SU-DHL-6 (cell line): ENCODE measurements at regions not wholly inside any gene's neighbourhood (a gene's known extent, or its start where the extent isn't known, plus 50 kb on each side); places are given as distances from the start of the nearest gene placed in this dataset.

ENCODE experiments used
- H2AFZ ChIP-seq: fragments of 200-600 bp; sonication (generic); 2 replicates; pipeline ENCODE4 v1.6.1; 2014; ENCODE audit warnings: low read depth, mild to moderate bottlenecking, moderate library complexity, mixed read lengths, antibody characterized with exemption, low read length; ENCODE audit not compliant: severe bottlenecking
- H3F3A ChIP-seq: fragments of 200-600 bp; shearing (Covaris generic); 2 replicates; pipeline ENCODE4 v1.6.0; 2016; ENCODE audit warnings: antibody characterized with exemption, mild to moderate bottlenecking; ENCODE audit not compliant: insufficient read depth
- H3K27ac ChIP-seq: fragments of 200-600 bp; sonication (generic); 2 replicates; pipeline ENCODE4 v1.5.1; 2016; ENCODE audit warnings: low read depth, mild to moderate bottlenecking, low read length, moderate library complexity, mixed read lengths
- H3K27me3 ChIP-seq: fragments of 200-600 bp; sonication (generic), shearing (Covaris generic); 2 replicates; pipeline ENCODE4 v1.6.0; 2014; ENCODE audit warnings: mild to moderate bottlenecking, low read length
- H3K36me3 ChIP-seq: fragments of 200-600 bp; sonication (generic); 2 replicates; pipeline ENCODE4 v1.6.1; 2014; ENCODE audit warnings: mild to moderate bottlenecking, low read length, mixed read lengths
- H3K4me2 ChIP-seq: fragments of 300-600, 200-600 bp; shearing (Covaris generic), sonication (generic); 2 replicates; pipeline ENCODE4 v1.6.0; 2014; ENCODE audit warnings: low read length, low read depth, mild to moderate bottlenecking; ENCODE audit not compliant: poor library complexity, severe bottlenecking
- H3K4me3 ChIP-seq: fragments of 200-600 bp; sonication (generic); 2 replicates; pipeline ENCODE4 v1.5.1; 2014; ENCODE audit warnings: antibody characterized with exemption, low read length, mild to moderate bottlenecking, mixed read lengths; ENCODE audit not compliant: insufficient read depth, poor library complexity, severe bottlenecking
- H3K79me2 ChIP-seq: fragments of 200-600 bp; sonication (generic); 2 replicates; pipeline ENCODE4 v1.6.1; 2014; ENCODE audit warnings: mild to moderate bottlenecking, low read length, moderate library complexity; ENCODE audit not compliant: insufficient read depth
- H3K9ac ChIP-seq: fragments of 200-600 bp; sonication (generic); 2 replicates; pipeline ENCODE4 v1.7.0; 2014; ENCODE audit warnings: mild to moderate bottlenecking, low read length
- H3K9me2 ChIP-seq: fragments of 200-600 bp; sonication (generic); replicated peaks from 2 replicates; pipeline ENCODE4 v1.6.1; 2014; ENCODE audit warnings: low read length; ENCODE audit not compliant: insufficient read depth
- H3K9me3 ChIP-seq: fragments of 200-600 bp; sonication (generic); 2 replicates; pipeline ENCODE4 v1.6.1; 2014; ENCODE audit warnings: low read length, mixed read lengths; ENCODE audit not compliant: insufficient read depth
- H4K20me1 ChIP-seq: fragments of 200-600 bp; sonication (generic); 2 replicates; pipeline ENCODE4 v1.6.1; 2014; ENCODE audit warnings: low read depth, mild to moderate bottlenecking, antibody characterized with exemption, low read length, moderate library complexity, mixed read lengths
- EZH2phosphoT487 ChIP-seq: fragments of 200-600 bp; sonication (generic), shearing (Covaris generic); conservative IDR thresholded peaks from 2 replicates; pipeline ENCODE4 v1.6.1; 2018; ENCODE audit warnings: mild to moderate bottlenecking, antibody characterized with exemption, low read length, moderate library complexity, mixed read lengths
- TF ChIP-seq, protein P1 (sequence below): fragments of 200-600 bp; sonication (generic); IDR thresholded peaks from one replicate; pipeline ENCODE4 v1.5.1; 2017; ENCODE audit warnings: antibody characterized with exemption, mild to moderate bottlenecking, low read length, moderate library complexity; ENCODE audit not compliant: insufficient read depth, poor library complexity, severe bottlenecking

DNA sequence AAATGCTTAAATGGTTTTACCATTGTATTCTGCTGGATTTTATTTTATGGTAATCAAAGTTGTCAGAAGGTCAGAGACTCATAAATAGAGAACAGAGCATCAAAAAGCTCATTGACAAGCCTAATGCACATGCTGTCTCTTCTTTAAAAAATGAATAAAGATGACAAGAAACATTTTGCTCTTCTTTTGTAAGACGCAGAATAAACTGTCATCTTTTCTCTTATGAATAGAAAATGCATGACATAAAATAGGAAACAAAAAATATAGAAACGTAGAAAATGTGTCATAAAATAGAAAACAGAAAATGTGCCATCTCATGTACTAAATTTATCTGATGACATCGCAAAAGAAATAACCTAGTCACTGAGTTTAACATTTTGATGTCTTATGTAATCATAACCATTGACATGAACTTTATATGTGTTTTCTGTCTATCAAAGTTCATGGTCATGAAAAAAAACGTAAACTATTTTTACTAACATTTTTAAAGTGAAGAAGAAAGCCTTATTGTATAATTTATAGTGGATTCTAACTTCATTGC lies 484.1 kb downstream of the TRIML1 start:
- no peaks in the 10 kb centered on the region for H3F3A ChIP-seq
- no peak overlapping the region for H2AFZ ChIP-seq
- H3K79me2 ChIP-seq, result no peaks in the 10 kb centered on the region
- no peaks in the 10 kb centered on the region for H4K20me1 ChIP-seq
- H3K9ac ChIP-seq, result no peak overlapping the region
- TF ChIP-seq, protein P1, sequence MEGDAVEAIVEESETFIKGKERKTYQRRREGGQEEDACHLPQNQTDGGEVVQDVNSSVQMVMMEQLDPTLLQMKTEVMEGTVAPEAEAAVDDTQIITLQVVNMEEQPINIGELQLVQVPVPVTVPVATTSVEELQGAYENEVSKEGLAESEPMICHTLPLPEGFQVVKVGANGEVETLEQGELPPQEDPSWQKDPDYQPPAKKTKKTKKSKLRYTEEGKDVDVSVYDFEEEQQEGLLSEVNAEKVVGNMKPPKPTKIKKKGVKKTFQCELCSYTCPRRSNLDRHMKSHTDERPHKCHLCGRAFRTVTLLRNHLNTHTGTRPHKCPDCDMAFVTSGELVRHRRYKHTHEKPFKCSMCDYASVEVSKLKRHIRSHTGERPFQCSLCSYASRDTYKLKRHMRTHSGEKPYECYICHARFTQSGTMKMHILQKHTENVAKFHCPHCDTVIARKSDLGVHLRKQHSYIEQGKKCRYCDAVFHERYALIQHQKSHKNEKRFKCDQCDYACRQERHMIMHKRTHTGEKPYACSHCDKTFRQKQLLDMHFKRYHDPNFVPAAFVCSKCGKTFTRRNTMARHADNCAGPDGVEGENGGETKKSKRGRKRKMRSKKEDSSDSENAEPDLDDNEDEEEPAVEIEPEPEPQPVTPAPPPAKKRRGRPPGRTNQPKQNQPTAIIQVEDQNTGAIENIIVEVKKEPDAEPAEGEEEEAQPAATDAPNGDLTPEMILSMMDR, result no peak
- no peak for TF ChIP-seq EZH2phosphoT487
- H3K36me3 ChIP-seq, result no peaks in the 10 kb centered on the region
- no peaks in the 10 kb centered on the region for H3K27me3 ChIP-seq
- H3K4me2 ChIP-seq, result no peak overlapping the region
- no peak overlapping the region for H3K27ac ChIP-seq
- H3K9me2 ChIP-seq, result no peaks in the 10 kb centered on the region
- no peaks in the 10 kb centered on the region for H3K9me3 ChIP-seq
- no peak overlapping the region for H3K4me3 ChIP-seq

DNA sequence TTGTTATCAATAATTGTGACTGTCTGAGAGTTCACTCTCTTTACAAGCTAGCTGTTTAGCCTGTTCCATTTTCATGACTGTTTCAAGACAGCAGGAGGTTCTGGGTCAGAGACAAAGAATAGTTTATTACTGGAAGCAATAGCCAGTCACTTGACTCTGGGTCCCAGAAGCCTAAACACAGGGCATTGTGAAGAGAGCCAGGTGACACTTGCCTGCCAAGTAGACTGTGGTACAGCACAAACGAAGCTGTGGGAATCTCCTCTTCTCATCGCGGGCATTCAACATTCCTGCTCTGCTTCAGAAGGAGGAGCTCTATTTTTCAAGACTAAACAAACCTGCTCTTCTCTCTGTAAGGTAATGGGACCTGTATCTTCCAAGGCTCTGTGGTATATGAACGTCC lies 485.1 kb downstream of the TRIML1 start:
- no peak overlapping the region for H2AFZ ChIP-seq
- no peak overlapping the region for H3K9ac ChIP-seq
- H3K27ac ChIP-seq, result no peak overlapping the region
- no peaks in the 10 kb centered on the region for H3K9me2 ChIP-seq
- no peaks in the 10 kb centered on the region for H3K79me2 ChIP-seq
- H4K20me1 ChIP-seq, result no peaks in the 10 kb centered on the region
- H3K9me3 ChIP-seq, result no peaks in the 10 kb centered on the region
- no peaks in the 10 kb centered on the region for H3K36me3 ChIP-seq
- H3F3A ChIP-seq, result no peaks in the 10 kb centered on the region
- TF ChIP-seq, protein P1, result no peak
- TF ChIP-seq EZH2phosphoT487, result no peak
- H3K4me2 ChIP-seq, result no peak overlapping the region
- H3K4me3 ChIP-seq, result no peak overlapping the region
- no peaks in the 10 kb centered on the region for H3K27me3 ChIP-seq

DNA sequence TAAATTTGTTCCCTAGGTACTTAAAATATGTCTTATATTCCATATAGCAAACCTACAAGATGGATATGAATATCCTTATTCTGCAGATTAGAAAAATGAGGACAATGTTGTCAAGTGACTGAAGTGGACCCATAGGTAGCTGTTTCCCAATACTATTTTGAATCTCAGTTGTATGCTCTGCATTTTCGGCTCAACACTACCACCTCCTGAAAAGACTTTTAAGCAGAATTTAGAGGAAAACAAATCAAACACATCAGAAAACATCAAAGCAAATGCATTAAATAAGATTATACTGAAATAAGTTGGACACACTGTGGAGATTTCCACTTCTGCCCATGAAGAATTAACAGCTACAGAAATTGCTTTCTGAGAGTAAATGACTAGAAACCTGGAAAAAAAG lies 488.7 kb downstream of the TRIML1 start:
- Histone ChIP-seq H3K4me3 (no peak overlapping the region), H3K79me2 (no peaks in the 10 kb centered on the region), H3K27me3 (no peaks in the 10 kb centered on the region), H3K4me2 (no peak overlapping the region), H4K20me1 (no peaks in the 10 kb centered on the region), H3K9me3 (no peaks in the 10 kb centered on the region), H3K9ac (no peak overlapping the region), H3F3A (no peaks in the 10 kb centered on the region), H3K36me3 (no peaks in the 10 kb centered on the region), H2AFZ (no peak overlapping the region), H3K9me2 (no peaks in the 10 kb centered on the region), H3K27ac (no peak overlapping the region)
- no peak for TF ChIP-seq EZH2phosphoT487
- TF ChIP-seq, protein P1, result no peak
